ENCODE measurements at regions not wholly inside any gene's neighbourhood (a gene's known extent, or its start where the extent isn't known, plus 50 kb on each side); places are given as distances from the start of the nearest gene placed in this dataset.

DNA sequence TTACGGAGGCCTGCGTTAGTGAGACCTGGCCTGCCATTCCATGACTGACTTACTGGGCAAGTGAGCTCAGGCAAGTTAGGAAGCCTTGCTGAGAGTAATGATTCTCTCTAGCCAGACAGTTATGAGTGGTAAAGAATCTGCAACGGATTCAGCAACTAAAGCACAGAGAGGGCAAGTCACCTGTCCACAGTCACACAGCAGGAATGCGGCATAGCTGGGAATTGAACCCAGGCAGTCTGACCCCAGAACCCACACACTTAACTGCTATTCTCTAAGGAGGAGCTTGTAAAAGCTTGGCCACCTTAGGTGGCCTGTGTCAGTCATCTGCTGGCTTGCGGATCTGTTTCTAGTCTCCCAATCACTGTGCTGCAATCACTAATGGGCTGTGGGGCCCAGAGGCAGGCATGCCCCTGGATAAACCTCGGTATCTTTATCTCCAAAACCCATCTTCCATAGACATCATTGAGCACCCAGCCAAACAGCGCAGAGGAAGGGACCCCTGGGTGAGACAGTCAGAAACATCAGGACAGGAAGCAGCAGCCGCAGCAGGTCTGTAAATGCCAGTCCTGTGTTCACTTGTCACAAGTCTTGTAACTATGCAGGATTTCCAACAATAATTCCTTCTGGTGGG lies 215.9 kb upstream of the KCNG1 start:
- no peak for FAIRE-seq
- H3K27me3 ChIP-seq (ENCODE audit: control insufficient read depth in 2 of 2, insufficient read depth in 2 of 2, low read length in 2 of 2) = peaks cover 2 to 7% of the 10 kb centered on the region in 2 experiments
- no peaks in the 10 kb centered on the region for H3K4me1 ChIP-seq (ENCODE audit: control insufficient read depth, extremely low read depth, insufficient read depth, low read length)
- no TSS peak for BruUV-seq (replicated peaks)
- H3K9ac ChIP-seq (replicated peaks; ENCODE audit: extremely low read depth, insufficient read depth, low read length) = no peak overlapping the region
- no peaks in the 10 kb centered on the region for H3K36me3 ChIP-seq (ENCODE audit: control insufficient read depth in 2 of 2, extremely low read depth in 1 of 2, insufficient read depth in 2 of 2, low read length in 2 of 2)
- H3K79me2 ChIP-seq (ENCODE audit: control insufficient read depth, insufficient read depth, low read length) = no peaks in the 10 kb centered on the region
- no peak overlapping the region for H2AFZ ChIP-seq (ENCODE audit: low read depth, low read length)
- no peaks in the 10 kb centered on the region for H3K9me3 ChIP-seq (replicated peaks; ENCODE audit: control insufficient read depth, insufficient read depth, low read length)
- dilution Hi-C loops (cut with MboI; ENCODE audit: extremely low pct_ligation_motif_present, low sequenced_read_pairs) = no loop called here
- ChIA-PET CTCF (no interaction called here), POLR2A (no interaction called here)
- no peaks in the 10 kb centered on the region for H4K20me1 ChIP-seq (replicated peaks; ENCODE audit: control insufficient read depth, extremely low read depth, insufficient read depth, low read length)
- no peaks in the 10 kb centered on the region for H3K9me1 ChIP-seq (replicated peaks; ENCODE audit: control insufficient read depth, extremely low read depth, insufficient read depth, low read length)
- intact Hi-C loops (cut with micrococcal nuclease) = loop anchor here (5.0 kb wide), 1 partner anchor 251 kb away; no protein-coding TSS in a partner anchor
- no peak overlapping the region for H3K27ac ChIP-seq (ENCODE audit: insufficient read depth, low read depth, low read length)
- H3K4me3 ChIP-seq (replicated peaks in 1 of 3; ENCODE audit: insufficient read depth in 1 of 3, low read depth in 1 of 3, low read length in 3 of 3) = no peak overlapping the region
- no peak for DNase-seq (ENCODE audit: low read depth, low spot score)
- no peak overlapping the region for H3K4me2 ChIP-seq (ENCODE audit: insufficient read depth, low read length)
- TF ChIP-seq, protein P1, sequence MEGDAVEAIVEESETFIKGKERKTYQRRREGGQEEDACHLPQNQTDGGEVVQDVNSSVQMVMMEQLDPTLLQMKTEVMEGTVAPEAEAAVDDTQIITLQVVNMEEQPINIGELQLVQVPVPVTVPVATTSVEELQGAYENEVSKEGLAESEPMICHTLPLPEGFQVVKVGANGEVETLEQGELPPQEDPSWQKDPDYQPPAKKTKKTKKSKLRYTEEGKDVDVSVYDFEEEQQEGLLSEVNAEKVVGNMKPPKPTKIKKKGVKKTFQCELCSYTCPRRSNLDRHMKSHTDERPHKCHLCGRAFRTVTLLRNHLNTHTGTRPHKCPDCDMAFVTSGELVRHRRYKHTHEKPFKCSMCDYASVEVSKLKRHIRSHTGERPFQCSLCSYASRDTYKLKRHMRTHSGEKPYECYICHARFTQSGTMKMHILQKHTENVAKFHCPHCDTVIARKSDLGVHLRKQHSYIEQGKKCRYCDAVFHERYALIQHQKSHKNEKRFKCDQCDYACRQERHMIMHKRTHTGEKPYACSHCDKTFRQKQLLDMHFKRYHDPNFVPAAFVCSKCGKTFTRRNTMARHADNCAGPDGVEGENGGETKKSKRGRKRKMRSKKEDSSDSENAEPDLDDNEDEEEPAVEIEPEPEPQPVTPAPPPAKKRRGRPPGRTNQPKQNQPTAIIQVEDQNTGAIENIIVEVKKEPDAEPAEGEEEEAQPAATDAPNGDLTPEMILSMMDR (IDR thresholded peaks at IDR 0.05; ENCODE audit: extremely low read depth in 1 of 2, insufficient read depth in 1 of 2, low read depth in 1 of 2, low read length in 2 of 2) = no peak
- no peak for TF ChIP-seq JUN (IDR thresholded peaks at IDR 0.05; ENCODE audit: borderline replicate concordance, insufficient read depth, insufficient read length, low read depth)
- TF ChIP-seq POLR2AphosphoS5 (IDR thresholded peaks at IDR 0.05; ENCODE audit: insufficient read depth, low read depth, low read length) = no peak
- no peak for TF ChIP-seq MYC (IDR thresholded peaks at IDR 0.05; ENCODE audit: low read depth, low read length)
- no peak for TF ChIP-seq POLR2A (IDR thresholded peaks at IDR 0.05; ENCODE audit: low read depth, low read length)
- no peak for TF ChIP-seq EZH2 (IDR thresholded peaks at IDR 0.05; ENCODE audit: borderline replicate concordance, low read depth, low read length, severe bottlenecking)
- TF ChIP-seq GATA2 (IDR thresholded peaks at IDR 0.05; ENCODE audit: insufficient read depth, insufficient read length, low read depth, low read length) = no peak
- TF ChIP-seq FOS (IDR thresholded peaks at IDR 0.05; ENCODE audit: borderline replicate concordance, insufficient read depth, low read length) = no peak
- TF ChIP-seq, protein P2, sequence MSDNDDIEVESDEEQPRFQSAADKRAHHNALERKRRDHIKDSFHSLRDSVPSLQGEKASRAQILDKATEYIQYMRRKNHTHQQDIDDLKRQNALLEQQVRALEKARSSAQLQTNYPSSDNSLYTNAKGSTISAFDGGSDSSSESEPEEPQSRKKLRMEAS (IDR thresholded peaks at IDR 0.05; ENCODE audit: insufficient read depth, insufficient read length) = no peak
